Spleen (tissue), 7 donors: ENCODE measurements at regions not wholly inside any gene's neighbourhood (a gene's known extent, or its start where the extent isn't known, plus 50 kb on each side); places are given as distances from the start of the nearest gene placed in this dataset.

ENCODE experiments used
- CTCF ChIP-seq, 11 experiments: fragments of 200-600 bp in 7 of 11; fragments of 450-650 bp in 4 of 11; sonication (generic) in 4 of 11; IDR thresholded peaks in 8 of 11; conservative IDR thresholded peaks in 3 of 11; 1 replicate in 7 of 11; 2 replicates in 4 of 11; pipeline versions ENCODE4 v1.4.0 to v1.8.0; 2016 to 2021; ENCODE audit warnings: antibody characterized with exemption in 11 of 11, inconsistent platforms in 4 of 11, mild to moderate bottlenecking in 1 of 11
- POLR2A ChIP-seq, 3 donors: fragments of 450-650 bp; IDR thresholded peaks; one replicate each; pipeline ENCODE4 v1.5.1; 2017; ENCODE audit warnings: antibody characterized with exemption in 3 of 3, mild to moderate bottlenecking in 1 of 3
- donor health status: DM: no; HTN: no; CAD: no; lungs with moderate emphysema.
- donor health status: DM: no; HTN: no; CAD: no.
- donor health status: DM: no; HTN: no; CAD: no.

- TF ChIP-seq CTCF (IDR thresholded peaks at IDR 0.05 in 8 of 11, conservative IDR thresholded peaks at IDR 0.05 in 3 of 11): no peak
- TF ChIP-seq POLR2A (IDR thresholded peaks at IDR 0.05): no peak
Observed at GRCh38 chr4:163622379-163623035, 128.0 kb downstream of the TMA16 start.
